ENCODE measurements at regions not wholly inside any gene's neighbourhood (a gene's known extent, or its start where the extent isn't known, plus 50 kb on each side); places are given as distances from the start of the nearest gene placed in this dataset.

- no peak for DNase-seq
Measured at GRCh38 chr1:18020021-18020817, 87.4 kb upstream of the IGSF21 start.

GRCh38 chr1:18021242-18021641, 86.4 kb upstream of the IGSF21 start:
- no peak for DNase-seq

- DNase-seq: no peak
Measured at GRCh38 chr1:18032172-18032859, 75.3 kb upstream of the IGSF21 start.

GRCh38 chr1:18035145-18035544, 72.5 kb upstream of the IGSF21 start:
- DNase-seq: no peak

- DNase-seq: no peak
Measured at GRCh38 chr1:18037651-18038050, 69.9 kb upstream of the IGSF21 start.

- no peak for DNase-seq
Measured at GRCh38 chr1:18038051-18038450, 69.5 kb upstream of the IGSF21 start.

GRCh38 chr1:18039102-18039501, 68.5 kb upstream of the IGSF21 start:
- DNase-seq: no peak

- no peak for DNase-seq
Measured at GRCh38 chr1:18041102-18041501, 66.5 kb upstream of the IGSF21 start.

- DNase-seq: no peak
Measured at GRCh38 chr1:18041685-18042355, 65.8 kb upstream of the IGSF21 start.

- no peak for DNase-seq
Measured at GRCh38 chr1:18043871-18044270, 63.7 kb upstream of the IGSF21 start.

GRCh38 chr1:18045203-18045602, 62.4 kb upstream of the IGSF21 start:
- no peak for DNase-seq

- DNase-seq: no peak
Measured at GRCh38 chr1:18045621-18046020, 62.0 kb upstream of the IGSF21 start.

- DNase-seq: no peak
Measured at GRCh38 chr1:18047122-18047521, 60.5 kb upstream of the IGSF21 start.

- DNase-seq: no peak
Measured at GRCh38 chr1:18049228-18049627, 58.4 kb upstream of the IGSF21 start.

GRCh38 chr1:18052671-18053070, 54.9 kb upstream of the IGSF21 start:
- DNase-seq: no peak

- no peak for DNase-seq
Measured at GRCh38 chr1:18055156-18055555, 52.4 kb upstream of the IGSF21 start.

- no peak for DNase-seq
Measured at GRCh38 chr1:18056545-18056944, 51.1 kb upstream of the IGSF21 start.

- DNase-seq: no peak
Measured at GRCh38 chr1:18057623-18058022, 50.0 kb upstream of the IGSF21 start.

All from CD4-positive, alpha-beta T cell treated with Interleukin-17A for 4 hours (primary cell).